ENCODE measurements at regions not wholly inside any gene's neighbourhood (a gene's known extent, or its start where the extent isn't known, plus 50 kb on each side); places are given as distances from the start of the nearest gene placed in this dataset.

GRCh38 chr17:62870552-62870971, 62.4 kb upstream of the MARCHF10 start:
- Histone ChIP-seq H3K9me3 (replicated peaks in 1 of 3) (no peaks in the 10 kb centered on the region), H3K4me1 (replicated peaks in 1 of 2) (no peaks in the 10 kb centered on the region), H3K36me3 (replicated peaks in 1 of 2) (no peaks in the 10 kb centered on the region), H3K4me3 (no peak overlapping the region), H3K27ac (no peak overlapping the region), H3K27me3 (peaks cover 19% of the 10 kb centered on the region)
- intact Hi-C loops (cut with DNase I): no loop called here
- 73 to 82% (median 79%) methylated on average over 6 to 8 of the region's 8 CpGs for WGBS, 4 donors
- TF ChIP-seq POLR2A (IDR thresholded peaks at IDR 0.05): no peak
- no peak for TF ChIP-seq CTCF (IDR thresholded peaks at IDR 0.05)
- no peak for DNase-seq

DNA sequence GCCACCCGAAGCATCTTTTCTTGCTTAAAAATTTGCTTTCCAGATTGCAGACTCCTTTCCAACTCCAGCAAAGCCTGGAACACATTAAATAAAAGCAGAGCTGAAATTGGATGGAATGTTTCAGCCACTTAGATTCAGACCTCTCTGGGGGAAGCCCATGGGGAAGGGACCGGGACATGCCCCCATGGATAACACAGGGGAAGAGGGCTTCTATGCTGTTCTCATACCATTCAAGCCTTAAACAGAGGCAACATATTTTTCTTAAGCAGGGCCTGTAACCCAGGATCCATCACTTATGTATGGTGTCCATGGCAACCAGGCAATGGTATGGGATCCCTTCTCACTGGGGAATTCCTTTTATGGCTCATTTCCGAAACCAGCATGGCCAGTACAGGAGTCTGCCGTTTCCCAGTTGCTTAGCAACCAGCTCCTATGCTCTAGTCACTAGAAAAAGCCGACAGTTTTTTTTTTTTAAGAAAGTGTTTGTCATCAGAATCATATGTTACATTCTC, 62.0 kb upstream of the MARCHF10 start:
- no peaks in the 10 kb centered on the region for H3K4me1 ChIP-seq (replicated peaks in 1 of 2)
- peaks cover 19% of the 10 kb centered on the region for H3K27me3 ChIP-seq
- H3K27ac ChIP-seq: no peak overlapping the region
- DNase-seq: no peak
- WGBS, 4 donors: 54 to 64% (median 57%) methylated on average over 5 of the region's 5 CpGs
- no peaks in the 10 kb centered on the region for H3K9me3 ChIP-seq (replicated peaks in 1 of 3)
- intact Hi-C loops (cut with DNase I): no loop called here
- TF ChIP-seq CTCF (IDR thresholded peaks at IDR 0.05): no peak
- no peak for TF ChIP-seq POLR2A (IDR thresholded peaks at IDR 0.05)
- no peaks in the 10 kb centered on the region for H3K36me3 ChIP-seq (replicated peaks in 1 of 2)
- no peak overlapping the region for H3K4me3 ChIP-seq

- intact Hi-C loops (cut with DNase I): no loop called here
- Histone ChIP-seq H3K4me1 (replicated peaks in 1 of 2) (no peaks in the 10 kb centered on the region), H3K9me3 (replicated peaks in 1 of 3) (no peaks in the 10 kb centered on the region), H3K4me3 (no peak overlapping the region), H3K27me3 (peaks cover 13% of the 10 kb centered on the region), H3K27ac (no peak overlapping the region), H3K36me3 (replicated peaks in 1 of 2) (no peaks in the 10 kb centered on the region)
- no peak for TF ChIP-seq CTCF (IDR thresholded peaks at IDR 0.05)
- DNase-seq: no peak
- WGBS, 4 donors: 53 to 75% (median 70%) methylated on average over 2 of the region's 2 CpGs
Observed at GRCh38 chr17:62868723-62869122, 60.6 kb upstream of the MARCHF10 start.

DNA sequence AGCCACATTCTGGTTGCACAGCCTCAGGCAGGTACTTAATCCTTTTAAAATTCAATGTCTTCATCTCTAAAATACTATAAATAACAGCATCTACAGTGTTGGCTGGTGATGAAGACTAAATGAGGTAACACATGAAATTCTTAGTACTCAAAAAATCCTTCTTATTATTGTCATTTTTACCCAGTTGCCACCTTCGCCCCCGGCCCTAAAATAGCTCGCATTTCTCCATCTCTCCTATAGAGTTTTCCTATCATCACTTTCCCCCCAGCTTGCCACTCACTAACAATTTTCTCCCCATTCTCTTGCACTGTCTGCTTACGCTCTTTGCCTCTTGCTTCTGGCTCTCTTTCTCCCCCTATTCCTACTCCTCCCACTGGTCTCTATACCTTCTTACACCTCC, 59.9 kb upstream of the MARCHF10 start:
- H3K4me1 ChIP-seq (replicated peaks in 1 of 2): no peaks in the 10 kb centered on the region
- intact Hi-C loops (cut with DNase I): no loop called here

More for the DNA sequence above, 59.9 kb upstream of the MARCHF10 start:
- Histone ChIP-seq H3K27me3 (peaks cover 6% of the 10 kb centered on the region), H3K27ac (no peak overlapping the region), H3K4me3 (no peak overlapping the region), H3K9me3 (replicated peaks in 1 of 3) (no peaks in the 10 kb centered on the region), H3K36me3 (replicated peaks in 1 of 2) (no peaks in the 10 kb centered on the region)
- 78 to 88% (median 84%) methylated on average over 4 of the region's 4 CpGs for WGBS, 4 donors
- DNase-seq: no peak
- TF ChIP-seq CTCF (IDR thresholded peaks at IDR 0.05): no peak
- TF ChIP-seq POLR2A (IDR thresholded peaks at IDR 0.05): no peak
